ENCODE measurements at regions not wholly inside any gene's neighbourhood (a gene's known extent, or its start where the extent isn't known, plus 50 kb on each side); places are given as distances from the start of the nearest gene placed in this dataset.

DNA sequence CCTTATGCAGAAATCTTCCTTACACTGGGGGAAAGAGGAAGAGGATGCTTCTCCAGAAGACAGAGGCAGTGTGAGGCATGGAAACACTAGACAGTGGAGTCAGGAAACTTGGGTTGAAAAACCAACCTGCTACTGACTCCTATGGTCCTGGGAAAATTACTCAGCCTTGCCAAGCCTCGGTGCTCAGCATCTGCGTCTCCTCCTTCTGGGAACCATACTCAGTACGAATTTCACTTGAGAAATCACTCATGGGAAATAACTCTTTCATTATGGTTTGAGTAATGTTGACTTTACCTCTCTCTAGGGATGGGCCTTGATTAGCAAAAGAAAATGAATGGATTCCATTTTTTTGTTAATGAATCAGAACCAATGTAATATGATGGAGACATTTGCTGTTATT, 96.5 kb downstream of the KCNE4 start:
- TF ChIP-seq, protein P1, sequence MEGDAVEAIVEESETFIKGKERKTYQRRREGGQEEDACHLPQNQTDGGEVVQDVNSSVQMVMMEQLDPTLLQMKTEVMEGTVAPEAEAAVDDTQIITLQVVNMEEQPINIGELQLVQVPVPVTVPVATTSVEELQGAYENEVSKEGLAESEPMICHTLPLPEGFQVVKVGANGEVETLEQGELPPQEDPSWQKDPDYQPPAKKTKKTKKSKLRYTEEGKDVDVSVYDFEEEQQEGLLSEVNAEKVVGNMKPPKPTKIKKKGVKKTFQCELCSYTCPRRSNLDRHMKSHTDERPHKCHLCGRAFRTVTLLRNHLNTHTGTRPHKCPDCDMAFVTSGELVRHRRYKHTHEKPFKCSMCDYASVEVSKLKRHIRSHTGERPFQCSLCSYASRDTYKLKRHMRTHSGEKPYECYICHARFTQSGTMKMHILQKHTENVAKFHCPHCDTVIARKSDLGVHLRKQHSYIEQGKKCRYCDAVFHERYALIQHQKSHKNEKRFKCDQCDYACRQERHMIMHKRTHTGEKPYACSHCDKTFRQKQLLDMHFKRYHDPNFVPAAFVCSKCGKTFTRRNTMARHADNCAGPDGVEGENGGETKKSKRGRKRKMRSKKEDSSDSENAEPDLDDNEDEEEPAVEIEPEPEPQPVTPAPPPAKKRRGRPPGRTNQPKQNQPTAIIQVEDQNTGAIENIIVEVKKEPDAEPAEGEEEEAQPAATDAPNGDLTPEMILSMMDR (conservative IDR thresholded peaks at IDR 0.05 in 1 of 2, IDR thresholded peaks at IDR 0.05 in 1 of 2; ENCODE audit: low read depth in 1 of 2, low read length in 2 of 2): no peak
- no peak for TF ChIP-seq EZH2 (IDR thresholded peaks at IDR 0.05; ENCODE audit: low read length, missing control alignments)

Measured in fibroblast of lung (primary cell).